Fibroblast of skin of back (primary cell): ENCODE measurements at regions not wholly inside any gene's neighbourhood (a gene's known extent, or its start where the extent isn't known, plus 50 kb on each side); places are given as distances from the start of the nearest gene placed in this dataset.

ENCODE experiments used
- DNase-seq: peaks from one replicate; pipeline ENCODE4 v3.0.0-alpha.2; 2013

GRCh38 chr13:74084375-74084935 is 49.7 kb downstream of the KLF12 start:
- no peak for DNase-seq

GRCh38 chr13:74082741-74083160 is 51.5 kb downstream of the KLF12 start:
- no peak for DNase-seq

- DNase-seq: no peak
Measured at GRCh38 chr13:74080762-74081161, 53.4 kb downstream of the KLF12 start.

DNA sequence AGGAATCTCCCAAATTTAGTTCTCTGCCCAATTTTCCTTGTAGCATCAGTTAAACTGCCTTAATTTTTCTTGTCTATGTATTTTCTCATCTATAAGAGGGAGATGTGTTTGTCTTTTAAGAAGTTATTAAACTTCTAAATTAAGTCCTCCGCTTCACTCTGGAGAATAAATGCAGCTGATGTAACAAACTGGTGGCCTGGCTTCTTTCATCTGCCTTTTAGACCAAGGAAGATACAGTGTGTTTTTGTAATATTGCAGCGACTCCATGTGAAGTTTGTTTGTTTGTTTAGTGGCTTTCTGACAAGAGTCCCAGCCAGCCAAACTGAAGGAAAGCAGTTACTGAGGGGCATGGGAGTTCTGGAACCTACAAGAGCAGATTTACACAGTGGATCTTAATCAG is 56.4 kb downstream of the KLF12 start:
- no peak for DNase-seq

DNA sequence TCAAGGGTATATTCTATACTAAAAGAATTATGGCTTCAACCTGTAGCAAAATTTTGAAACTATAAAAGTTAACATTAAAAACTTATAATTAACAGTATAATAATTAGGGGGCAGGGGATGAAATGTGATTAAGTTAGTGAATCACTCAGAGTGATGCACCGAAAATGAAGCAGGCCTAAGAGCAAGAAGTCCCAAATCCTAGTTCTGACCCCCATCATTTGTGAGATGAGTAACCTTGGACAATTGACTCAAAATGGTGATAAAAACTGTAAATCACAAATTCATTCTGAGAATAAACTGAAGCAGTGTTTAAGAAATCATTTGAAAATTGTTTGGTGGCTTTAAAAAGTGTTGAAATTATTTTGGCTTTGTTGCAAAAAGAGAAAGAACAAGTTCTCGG is 56.8 kb downstream of the KLF12 start:
- DNase-seq: no peak

DNA sequence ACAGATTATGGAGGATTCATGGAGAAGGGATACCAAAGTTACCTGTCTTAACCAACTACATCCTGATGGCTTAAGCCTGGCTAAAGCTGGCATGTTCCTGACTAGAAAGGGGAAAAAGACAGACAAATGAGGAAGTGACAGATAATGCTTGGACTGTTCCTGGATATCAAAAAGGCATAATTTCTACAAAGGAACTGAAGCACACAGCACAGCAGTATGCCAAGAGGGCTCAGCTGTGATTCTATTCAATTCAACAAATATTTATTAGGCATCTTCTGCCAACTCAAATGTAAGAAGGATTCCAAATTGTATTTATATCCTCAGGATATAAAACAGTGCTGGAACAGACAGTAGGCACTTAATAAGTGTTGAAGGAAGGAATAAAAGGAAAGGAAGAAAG is 59.5 kb downstream of the KLF12 start:
- peak; percentile 51 for DNase-seq

DNA sequence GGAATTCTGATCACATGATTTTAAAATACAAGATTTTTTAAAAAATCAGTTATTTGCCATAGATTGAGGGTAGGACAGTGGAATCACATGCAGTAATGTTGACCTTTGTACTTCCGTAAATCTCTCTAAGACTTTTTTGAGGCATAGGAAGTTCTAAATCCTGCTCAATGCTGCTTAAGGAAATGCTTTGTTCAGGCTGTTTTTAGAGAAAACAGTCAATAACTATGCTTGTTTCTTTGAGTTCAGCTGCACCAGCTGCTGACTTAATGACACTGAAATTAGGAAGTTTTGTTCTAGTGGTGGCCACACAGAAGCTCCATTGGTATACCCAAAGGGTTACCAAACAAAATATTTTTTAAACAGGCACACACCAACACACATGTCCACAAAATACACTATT is 60.9 kb downstream of the KLF12 start:
- DNase-seq: no peak

GRCh38 chr13:74070513-74070912 is 63.7 kb downstream of the KLF12 start:
- no peak for DNase-seq

- no peak for DNase-seq
Measured at GRCh38 chr13:74070065-74070464, 64.1 kb downstream of the KLF12 start.

DNA sequence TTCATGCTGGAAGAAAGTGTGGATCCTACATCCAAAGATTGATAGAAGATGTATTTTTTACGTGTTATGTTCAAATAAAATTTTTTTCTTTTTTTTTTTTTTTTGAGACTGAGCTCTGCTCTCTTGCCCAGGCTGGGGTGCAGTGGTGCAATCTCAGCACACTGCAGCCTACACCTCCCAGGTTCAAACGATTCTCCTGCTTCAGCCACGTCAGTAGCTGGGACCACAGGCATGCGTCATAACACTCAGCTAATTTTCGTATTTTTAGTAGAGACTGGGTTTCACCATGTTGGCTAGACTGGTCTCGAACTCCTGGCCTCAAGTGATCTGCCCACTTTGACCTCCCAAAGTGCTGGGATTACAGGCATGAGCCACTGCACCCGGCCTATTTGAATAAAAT is 65.7 kb downstream of the KLF12 start:
- DNase-seq: no peak

- peak; percentile 37 for DNase-seq
Measured at GRCh38 chr13:74067818-74068217, 66.4 kb downstream of the KLF12 start.

DNA sequence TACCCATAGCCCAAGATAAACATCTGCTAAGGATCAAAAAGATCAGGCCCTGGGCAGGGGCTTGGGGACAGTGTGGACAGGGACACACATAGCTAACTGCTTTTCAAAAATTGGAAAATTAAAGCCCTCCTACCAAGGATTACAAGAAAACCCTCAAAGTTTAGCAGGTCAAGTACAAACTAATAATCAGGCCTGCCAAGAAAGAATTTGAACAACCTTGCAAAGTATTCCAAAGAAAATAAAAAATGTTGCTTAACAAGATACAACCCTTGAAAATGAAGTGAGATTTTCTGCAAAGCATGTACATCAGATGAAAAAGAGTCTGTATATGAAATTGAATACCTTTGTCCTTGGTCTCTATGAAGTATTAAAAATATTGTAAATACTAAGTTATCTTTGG is 67.3 kb downstream of the KLF12 start:
- DNase-seq: no peak

GRCh38 chr13:74064805-74065312 is 69.3 kb downstream of the KLF12 start:
- peak; percentile 63 for DNase-seq

GRCh38 chr13:74063533-74064100 is 70.6 kb downstream of the KLF12 start:
- DNase-seq: no peak

- peak; percentile 38 for DNase-seq
Measured at GRCh38 chr13:74062933-74063332, 71.3 kb downstream of the KLF12 start.

DNA sequence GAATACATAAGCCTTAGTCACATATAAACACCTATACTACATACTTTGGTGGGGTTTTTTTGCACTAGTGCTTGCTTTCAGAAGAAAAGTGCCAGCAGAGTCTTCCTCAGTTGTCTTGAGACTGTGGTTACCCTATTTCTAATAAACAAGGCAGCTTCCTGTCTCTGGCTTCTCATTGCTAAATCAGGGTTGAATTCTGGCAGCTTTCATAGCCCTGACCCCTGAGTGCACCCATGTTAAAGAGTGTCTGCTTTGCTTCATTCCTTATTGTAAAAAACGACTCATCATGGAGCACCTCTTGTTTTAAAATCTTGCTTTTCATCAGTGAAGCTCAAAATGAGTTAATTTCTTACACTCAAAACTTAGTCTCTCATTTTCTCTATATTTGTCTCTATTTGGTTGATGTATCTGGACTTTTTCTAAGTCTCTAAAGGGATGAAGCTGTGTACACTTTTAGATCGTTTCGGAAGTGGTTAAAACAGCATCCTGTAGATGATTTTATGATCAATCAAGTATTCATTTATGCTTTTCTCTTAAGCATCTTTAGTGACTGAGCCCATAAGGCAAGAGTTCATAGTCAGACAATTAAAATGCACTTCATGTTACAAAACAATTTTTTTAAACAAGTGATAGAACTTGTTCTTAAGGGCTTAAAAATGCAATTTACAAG is 72.1 kb downstream of the KLF12 start:
- DNase-seq: no peak

- DNase-seq: no peak
Measured at GRCh38 chr13:74056801-74057542, 77.2 kb downstream of the KLF12 start.

GRCh38 chr13:74052402-74052928 is 81.7 kb downstream of the KLF12 start:
- DNase-seq: no peak

- no peak for DNase-seq
Measured at GRCh38 chr13:74048756-74049155, 85.4 kb downstream of the KLF12 start.

GRCh38 chr13:74047931-74048600 is 86.1 kb downstream of the KLF12 start:
- peak; percentile 73 for DNase-seq

DNA sequence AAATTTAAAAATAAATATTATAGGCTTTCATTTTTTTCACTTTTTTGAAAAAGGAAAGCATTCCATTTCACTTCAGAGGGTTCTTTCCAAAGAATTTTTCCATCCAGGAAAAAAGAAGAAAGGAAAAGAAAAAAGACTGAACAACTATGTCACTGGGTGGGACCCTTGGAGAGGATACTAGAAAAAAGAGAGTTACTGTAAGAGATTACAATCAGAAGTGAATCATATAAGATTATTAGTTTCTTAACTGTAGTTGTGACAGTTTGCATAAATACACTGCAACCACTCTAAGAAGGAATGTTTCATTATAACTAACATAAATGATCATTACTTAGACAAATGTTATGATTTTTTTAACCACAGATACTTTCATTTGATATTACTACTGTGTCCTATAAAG is 87.8 kb downstream of the KLF12 start:
- DNase-seq: no peak

DNA sequence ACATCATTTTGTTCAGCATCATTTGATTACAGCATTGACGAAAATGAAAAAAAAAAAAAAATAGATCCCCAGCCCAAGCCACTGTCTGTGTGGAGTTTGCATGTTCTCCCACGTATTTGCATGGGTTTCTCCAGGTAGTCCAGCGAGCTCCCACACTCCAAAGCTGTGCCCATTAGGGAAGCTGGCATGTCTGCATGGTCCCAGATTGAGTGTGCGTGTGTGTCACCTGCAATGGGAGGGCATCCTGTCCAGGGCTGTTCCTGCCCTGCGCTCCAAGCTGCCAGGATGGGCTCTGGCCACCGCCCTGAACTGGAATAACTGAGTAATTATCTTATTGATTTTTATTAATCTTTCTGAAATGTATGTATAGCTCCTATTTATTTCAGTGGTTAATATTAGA is 88.6 kb downstream of the KLF12 start:
- no peak for DNase-seq

- DNase-seq: no peak
Measured at GRCh38 chr13:74043237-74043636, 91.0 kb downstream of the KLF12 start.
